ENCODE measurements at regions not wholly inside any gene's neighbourhood (a gene's known extent, or its start where the extent isn't known, plus 50 kb on each side); places are given as distances from the start of the nearest gene placed in this dataset.

GRCh38 chr6:97757575-97757974, 474.6 kb upstream of the MMS22L start:
- peaks cover 3% of the 10 kb centered on the region for H3K9me3 Mint-ChIP-seq (ENCODE audit: unreplicated experiment)
- no peaks in the 10 kb centered on the region for H3K4me1 Mint-ChIP-seq (ENCODE audit: low read depth, unreplicated experiment)

DNA sequence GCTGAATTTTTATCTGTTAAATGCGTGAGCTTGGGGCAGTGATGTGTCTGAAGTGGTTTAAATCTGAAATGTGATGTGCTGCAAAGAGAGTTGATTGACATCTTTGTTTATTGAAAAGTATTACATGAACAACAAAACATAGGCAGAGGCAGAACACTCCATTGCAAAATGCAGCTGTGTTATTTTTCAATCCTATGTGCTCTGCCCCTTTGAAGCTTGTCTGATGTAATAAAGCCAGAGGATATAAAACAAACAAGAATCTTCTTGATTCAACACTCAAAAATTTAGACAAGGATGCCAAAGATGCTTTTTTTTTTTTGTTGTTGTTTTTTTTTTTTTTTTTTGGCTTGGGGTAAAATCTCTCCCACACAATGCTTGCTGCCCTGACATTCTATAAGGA, 482.4 kb upstream of the MMS22L start:
- no peak overlapping the region for H3K27ac Mint-ChIP-seq (ENCODE audit: unreplicated experiment)
- H3K36me3 Mint-ChIP-seq (ENCODE audit: low read depth, unreplicated experiment) = no peaks in the 10 kb centered on the region
- Histone ChIP-seq H3K27me3 (ENCODE audit: insufficient read depth, low read length) (no peaks in the 10 kb centered on the region), H3K79me2 (ENCODE audit: insufficient read depth, low read length) (no peaks in the 10 kb centered on the region), H3K4me1 (ENCODE audit: insufficient read depth, low read length) (peaks cover 4% of the 10 kb centered on the region), H3K9me3 (ENCODE audit: insufficient read depth, low read depth, low read length) (no peaks in the 10 kb centered on the region), H3K9ac (ENCODE audit: low read length) (no peak overlapping the region), H3K27ac (ENCODE audit: low read depth, low read length) (no peak overlapping the region), H3K4me3 (ENCODE audit: insufficient read depth, low read depth, low read length) (no peak overlapping the region), H3K36me3 (ENCODE audit: insufficient read depth, low read length) (no peaks in the 10 kb centered on the region), H4K20me1 (ENCODE audit: insufficient read depth, low read length) (no peaks in the 10 kb centered on the region), H2AFZ (ENCODE audit: low read depth, low read length) (no peak overlapping the region), H3K4me2 (ENCODE audit: low read length) (peak overlapping the region; percentile 30)
- no peak for TF ChIP-seq EZH2 (IDR thresholded peaks at IDR 0.05; ENCODE audit: insufficient read depth, low read length)
- peaks cover 2% of the 10 kb centered on the region for H3K9me3 Mint-ChIP-seq (ENCODE audit: unreplicated experiment)
- H3K4me3 Mint-ChIP-seq (ENCODE audit: unreplicated experiment) = no peak overlapping the region
- peaks cover 3% of the 10 kb centered on the region for H3K4me1 Mint-ChIP-seq (ENCODE audit: low read depth, unreplicated experiment)
- peak; percentile 77 for DNase-seq (ENCODE audit: low read depth)
- H3K27me3 Mint-ChIP-seq (ENCODE audit: low read depth, unreplicated experiment) = no peaks in the 10 kb centered on the region
- peak; percentile 45 for FAIRE-seq

More at GRCh38 chr6:97757575-97757974, 474.6 kb upstream of the MMS22L start:
- no peaks in the 10 kb centered on the region for H3K36me3 ChIP-seq (ENCODE audit: insufficient read depth, low read length)
- TF ChIP-seq EZH2 (IDR thresholded peaks at IDR 0.05; ENCODE audit: insufficient read depth, low read length) = no peak
- TF ChIP-seq, protein P1, sequence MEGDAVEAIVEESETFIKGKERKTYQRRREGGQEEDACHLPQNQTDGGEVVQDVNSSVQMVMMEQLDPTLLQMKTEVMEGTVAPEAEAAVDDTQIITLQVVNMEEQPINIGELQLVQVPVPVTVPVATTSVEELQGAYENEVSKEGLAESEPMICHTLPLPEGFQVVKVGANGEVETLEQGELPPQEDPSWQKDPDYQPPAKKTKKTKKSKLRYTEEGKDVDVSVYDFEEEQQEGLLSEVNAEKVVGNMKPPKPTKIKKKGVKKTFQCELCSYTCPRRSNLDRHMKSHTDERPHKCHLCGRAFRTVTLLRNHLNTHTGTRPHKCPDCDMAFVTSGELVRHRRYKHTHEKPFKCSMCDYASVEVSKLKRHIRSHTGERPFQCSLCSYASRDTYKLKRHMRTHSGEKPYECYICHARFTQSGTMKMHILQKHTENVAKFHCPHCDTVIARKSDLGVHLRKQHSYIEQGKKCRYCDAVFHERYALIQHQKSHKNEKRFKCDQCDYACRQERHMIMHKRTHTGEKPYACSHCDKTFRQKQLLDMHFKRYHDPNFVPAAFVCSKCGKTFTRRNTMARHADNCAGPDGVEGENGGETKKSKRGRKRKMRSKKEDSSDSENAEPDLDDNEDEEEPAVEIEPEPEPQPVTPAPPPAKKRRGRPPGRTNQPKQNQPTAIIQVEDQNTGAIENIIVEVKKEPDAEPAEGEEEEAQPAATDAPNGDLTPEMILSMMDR (IDR thresholded peaks at IDR 0.05; ENCODE audit: insufficient read depth, low read depth, low read length) = no peak
- no peaks in the 10 kb centered on the region for H3K9me3 ChIP-seq (ENCODE audit: insufficient read depth, low read depth, low read length)
- no peak overlapping the region for H3K9ac ChIP-seq (ENCODE audit: low read length)
- H3K27ac Mint-ChIP-seq (ENCODE audit: unreplicated experiment) = no peak overlapping the region
- no peak overlapping the region for H2AFZ ChIP-seq (ENCODE audit: low read depth, low read length)
- H3K4me1 ChIP-seq (ENCODE audit: insufficient read depth, low read length) = no peaks in the 10 kb centered on the region
- H3K27ac ChIP-seq (ENCODE audit: low read depth, low read length) = no peak overlapping the region
- no peaks in the 10 kb centered on the region for H3K36me3 Mint-ChIP-seq (ENCODE audit: low read depth, unreplicated experiment)
- H3K79me2 ChIP-seq (ENCODE audit: insufficient read depth, low read length) = no peaks in the 10 kb centered on the region
- DNase-seq (ENCODE audit: low read depth) (no peak), FAIRE-seq (no peak)
- H4K20me1 ChIP-seq (ENCODE audit: insufficient read depth, low read length) = no peaks in the 10 kb centered on the region
- no peaks in the 10 kb centered on the region for H3K27me3 ChIP-seq (ENCODE audit: insufficient read depth, low read length)
- H3K27me3 Mint-ChIP-seq (ENCODE audit: low read depth, unreplicated experiment) = no peaks in the 10 kb centered on the region
- no peak overlapping the region for H3K4me3 ChIP-seq (ENCODE audit: insufficient read depth, low read depth, low read length)
- H3K4me3 Mint-ChIP-seq (ENCODE audit: unreplicated experiment) = no peak overlapping the region
- no peak overlapping the region for H3K4me2 ChIP-seq (ENCODE audit: low read length)

- Histone ChIP-seq H3K79me2 (ENCODE audit: insufficient read depth, low read length) (no peaks in the 10 kb centered on the region), H3K36me3 (ENCODE audit: insufficient read depth, low read length) (no peaks in the 10 kb centered on the region), H4K20me1 (ENCODE audit: insufficient read depth, low read length) (no peaks in the 10 kb centered on the region), H2AFZ (ENCODE audit: low read depth, low read length) (no peak overlapping the region), H3K4me1 (ENCODE audit: insufficient read depth, low read length) (no peaks in the 10 kb centered on the region), H3K9me3 (ENCODE audit: insufficient read depth, low read depth, low read length) (no peaks in the 10 kb centered on the region), H3K4me2 (ENCODE audit: low read length) (no peak overlapping the region), H3K27me3 (ENCODE audit: insufficient read depth, low read length) (no peaks in the 10 kb centered on the region), H3K27ac (ENCODE audit: low read depth, low read length) (no peak overlapping the region), H3K9ac (ENCODE audit: low read length) (no peak overlapping the region), H3K4me3 (ENCODE audit: insufficient read depth, low read depth, low read length) (no peak overlapping the region)
- Mint-ChIP-seq H3K4me1 (ENCODE audit: low read depth, unreplicated experiment) (no peaks in the 10 kb centered on the region), H3K9me3 (ENCODE audit: unreplicated experiment) (peaks cover 2% of the 10 kb centered on the region), H3K27ac (ENCODE audit: unreplicated experiment) (no peak overlapping the region), H3K36me3 (ENCODE audit: low read depth, unreplicated experiment) (no peaks in the 10 kb centered on the region), H3K27me3 (ENCODE audit: low read depth, unreplicated experiment) (no peaks in the 10 kb centered on the region), H3K4me3 (ENCODE audit: unreplicated experiment) (no peak overlapping the region)
- FAIRE-seq = no peak
- DNase-seq (ENCODE audit: low read depth) = no peak
- TF ChIP-seq, protein P1 (IDR thresholded peaks at IDR 0.05; ENCODE audit: insufficient read depth, low read depth, low read length) = no peak
- no peak for TF ChIP-seq EZH2 (IDR thresholded peaks at IDR 0.05; ENCODE audit: insufficient read depth, low read length)
Measured at GRCh38 chr6:97771372-97771771, 488.4 kb upstream of the MMS22L start.
